ENCODE measurements at regions not wholly inside any gene's neighbourhood (a gene's known extent, or its start where the extent isn't known, plus 50 kb on each side); places are given as distances from the start of the nearest gene placed in this dataset.
"Not testable (repeated sequence)": the region's sequence is repeated elsewhere in the genome, so short reads cannot be mapped to it uniquely, and the experiment has no call there.

- Histone ChIP-seq H4K20me1 (ENCODE audit: insufficient read depth, low read length) (no peaks in the 10 kb centered on the region), H3K27ac (ENCODE audit: low read depth, low read length, poor library complexity, severe bottlenecking) (no peak overlapping the region), H3K9ac (ENCODE audit: low read length) (no peak overlapping the region), H3K9me2 (ENCODE audit: low read depth, low read length) (no peaks in the 10 kb centered on the region), H3K27me3 (ENCODE audit: insufficient read depth, low read length) (no peaks in the 10 kb centered on the region), H3K79me2 (ENCODE audit: insufficient read depth, low read length) (no peaks in the 10 kb centered on the region), H3K9me3 (ENCODE audit: low read length) (no peaks in the 10 kb centered on the region), H2AFZ (ENCODE audit: low read length) (no peak overlapping the region), H3F3A (ENCODE audit: insufficient read depth, low read length) (no peaks in the 10 kb centered on the region), H3K36me3 (ENCODE audit: insufficient read depth, low read length) (no peaks in the 10 kb centered on the region), H3K4me2 (ENCODE audit: low read length) (no peak overlapping the region), H3K4me1 (ENCODE audit: insufficient read depth, low read length, severe bottlenecking) (no peaks in the 10 kb centered on the region), H3K4me3 (ENCODE audit: low read depth, low read length, poor library complexity, severe bottlenecking) (no peak overlapping the region)
- TF ChIP-seq, protein P1, sequence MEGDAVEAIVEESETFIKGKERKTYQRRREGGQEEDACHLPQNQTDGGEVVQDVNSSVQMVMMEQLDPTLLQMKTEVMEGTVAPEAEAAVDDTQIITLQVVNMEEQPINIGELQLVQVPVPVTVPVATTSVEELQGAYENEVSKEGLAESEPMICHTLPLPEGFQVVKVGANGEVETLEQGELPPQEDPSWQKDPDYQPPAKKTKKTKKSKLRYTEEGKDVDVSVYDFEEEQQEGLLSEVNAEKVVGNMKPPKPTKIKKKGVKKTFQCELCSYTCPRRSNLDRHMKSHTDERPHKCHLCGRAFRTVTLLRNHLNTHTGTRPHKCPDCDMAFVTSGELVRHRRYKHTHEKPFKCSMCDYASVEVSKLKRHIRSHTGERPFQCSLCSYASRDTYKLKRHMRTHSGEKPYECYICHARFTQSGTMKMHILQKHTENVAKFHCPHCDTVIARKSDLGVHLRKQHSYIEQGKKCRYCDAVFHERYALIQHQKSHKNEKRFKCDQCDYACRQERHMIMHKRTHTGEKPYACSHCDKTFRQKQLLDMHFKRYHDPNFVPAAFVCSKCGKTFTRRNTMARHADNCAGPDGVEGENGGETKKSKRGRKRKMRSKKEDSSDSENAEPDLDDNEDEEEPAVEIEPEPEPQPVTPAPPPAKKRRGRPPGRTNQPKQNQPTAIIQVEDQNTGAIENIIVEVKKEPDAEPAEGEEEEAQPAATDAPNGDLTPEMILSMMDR (IDR thresholded peaks at IDR 0.05; ENCODE audit: low read length), result no peak
- no peak for TF ChIP-seq EZH2 (IDR thresholded peaks at IDR 0.05; ENCODE audit: borderline replicate concordance, low read length)
Observed at GRCh38 chr6:114934079-114934478, 591.3 kb upstream of the HS3ST5 start.

- not testable (repeated sequence) for H3K4me1 ChIP-seq (ENCODE audit: insufficient read depth, low read length, severe bottlenecking); H3K9me3 ChIP-seq (ENCODE audit: low read length); H2AFZ ChIP-seq (ENCODE audit: low read length); H3K9ac ChIP-seq (ENCODE audit: low read length); H4K20me1 ChIP-seq (ENCODE audit: insufficient read depth, low read length); H3K79me2 ChIP-seq (ENCODE audit: insufficient read depth, low read length); H3K36me3 ChIP-seq (ENCODE audit: insufficient read depth, low read length); H3K9me2 ChIP-seq (ENCODE audit: low read depth, low read length); H3K27me3 ChIP-seq (ENCODE audit: insufficient read depth, low read length); H3K4me2 ChIP-seq (ENCODE audit: low read length); H3K4me3 ChIP-seq (ENCODE audit: low read depth, low read length, poor library complexity, severe bottlenecking); H3F3A ChIP-seq (ENCODE audit: insufficient read depth, low read length); H3K27ac ChIP-seq (ENCODE audit: low read depth, low read length, poor library complexity, severe bottlenecking)
Observed at GRCh38 chr6:114928731-114929130, 585.9 kb upstream of the HS3ST5 start.

DNA sequence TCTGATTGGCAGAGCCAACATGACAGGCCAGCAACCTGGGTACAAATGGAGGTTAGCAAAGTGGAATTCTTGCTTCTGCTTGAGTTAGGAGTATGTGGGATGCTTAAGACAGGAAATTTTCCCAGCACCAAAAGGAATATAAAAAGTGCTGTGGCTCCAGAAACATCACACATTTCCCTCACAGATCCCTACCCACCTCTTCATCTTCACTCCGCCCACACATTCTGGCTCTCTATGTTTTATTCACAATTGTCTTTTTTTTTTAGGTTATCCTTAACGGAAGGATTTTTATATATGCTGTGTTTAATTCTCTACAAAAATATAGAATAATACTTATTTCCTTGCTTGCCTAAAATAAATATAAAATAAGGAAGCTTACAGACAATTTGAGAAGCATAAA lies 563.3 kb upstream of the HS3ST5 start:
- Histone ChIP-seq H3K4me2 (ENCODE audit: low read length) (no peak overlapping the region), H3K4me3 (ENCODE audit: low read depth, low read length, poor library complexity, severe bottlenecking) (no peak overlapping the region), H3K4me1 (ENCODE audit: insufficient read depth, low read length, severe bottlenecking) (no peaks in the 10 kb centered on the region), H3K9me2 (ENCODE audit: low read depth, low read length) (no peaks in the 10 kb centered on the region), H3K36me3 (ENCODE audit: insufficient read depth, low read length) (no peaks in the 10 kb centered on the region), H3K9me3 (ENCODE audit: low read length) (no peaks in the 10 kb centered on the region), H3K79me2 (ENCODE audit: insufficient read depth, low read length) (no peaks in the 10 kb centered on the region), H4K20me1 (ENCODE audit: insufficient read depth, low read length) (no peaks in the 10 kb centered on the region), H2AFZ (ENCODE audit: low read length) (no peak overlapping the region), H3K27ac (ENCODE audit: low read depth, low read length, poor library complexity, severe bottlenecking) (no peak overlapping the region), H3F3A (ENCODE audit: insufficient read depth, low read length) (no peaks in the 10 kb centered on the region), H3K27me3 (ENCODE audit: insufficient read depth, low read length) (no peaks in the 10 kb centered on the region), H3K9ac (ENCODE audit: low read length) (no peak overlapping the region)
- TF ChIP-seq, protein P1 (IDR thresholded peaks at IDR 0.05; ENCODE audit: low read length), result no peak
- TF ChIP-seq EZH2 (IDR thresholded peaks at IDR 0.05; ENCODE audit: borderline replicate concordance, low read length), result no peak

DNA sequence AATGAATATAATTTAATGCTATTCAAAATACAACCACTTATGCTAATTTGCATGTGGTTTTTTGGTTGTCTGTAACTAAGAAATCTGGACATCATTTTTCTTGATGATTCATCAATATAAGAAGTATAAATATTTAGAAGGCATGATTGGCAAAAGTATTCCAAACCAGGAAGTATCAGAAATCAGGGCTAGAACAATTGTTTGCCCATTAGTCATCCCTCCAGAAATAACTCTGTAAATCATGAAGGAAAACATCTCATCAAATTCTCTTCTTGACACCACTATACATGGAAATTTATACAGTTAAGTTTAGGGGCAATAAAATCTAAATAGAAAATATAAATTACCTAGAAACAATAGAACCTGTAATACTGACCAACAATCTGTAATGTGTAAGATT lies 554.7 kb upstream of the HS3ST5 start:
- Histone ChIP-seq H4K20me1 (ENCODE audit: insufficient read depth, low read length) (no peaks in the 10 kb centered on the region), H3K4me3 (ENCODE audit: low read depth, low read length, poor library complexity, severe bottlenecking) (no peak overlapping the region), H3K36me3 (ENCODE audit: insufficient read depth, low read length) (no peaks in the 10 kb centered on the region)

More for the DNA sequence above, 554.7 kb upstream of the HS3ST5 start:
- Histone ChIP-seq H3K27ac (ENCODE audit: low read depth, low read length, poor library complexity, severe bottlenecking) (no peak overlapping the region), H3K4me2 (ENCODE audit: low read length) (no peak overlapping the region), H3K27me3 (ENCODE audit: insufficient read depth, low read length) (no peaks in the 10 kb centered on the region), H3K9me3 (ENCODE audit: low read length) (no peaks in the 10 kb centered on the region), H3K79me2 (ENCODE audit: insufficient read depth, low read length) (no peaks in the 10 kb centered on the region), H3K9ac (ENCODE audit: low read length) (no peak overlapping the region), H3K4me1 (ENCODE audit: insufficient read depth, low read length, severe bottlenecking) (no peaks in the 10 kb centered on the region), H2AFZ (ENCODE audit: low read length) (no peak overlapping the region), H3F3A (ENCODE audit: insufficient read depth, low read length) (no peaks in the 10 kb centered on the region), H3K9me2 (ENCODE audit: low read depth, low read length) (no peaks in the 10 kb centered on the region)
- no peak for TF ChIP-seq EZH2 (IDR thresholded peaks at IDR 0.05; ENCODE audit: borderline replicate concordance, low read length)
- TF ChIP-seq, protein P1 (IDR thresholded peaks at IDR 0.05; ENCODE audit: low read length), result no peak

Data from OCI-LY1 (cell line).